K562 (cell line): ENCODE measurements at regions not wholly inside any gene's neighbourhood (a gene's known extent, or its start where the extent isn't known, plus 50 kb on each side); places are given as distances from the start of the nearest gene placed in this dataset.

Experiments
- ATAC-seq: fragments of 200-7000 bp; cut with Tn5 transposase; 3 replicates; pipeline ENCODE4 v1.9.1; 2020; ENCODE audit warnings: moderate library complexity
- BruUV-seq: library from RNA; stranded (reverse); fragments of 400-500 nt; replicated peaks from 2 replicates; lab custom pipeline; 2021; lab: Mats Ljungman, UMichigan
- CTCF ChIA-PET: fragments of 300-600 bp; formaldehyde crosslinking; extraction: SDS; loops from one replicate; lab custom pipeline; 2021; ENCODE audit warnings: low intra/inter-chr PET ratio; lab: Yijun Ruan, JAX
- POLR2A ChIA-PET: fragments of 300-600, 350-650 bp; sonication (Branson Sonifier 250); formaldehyde crosslinking; extraction: SDS; loops from one replicate; lab custom pipeline; 2021; ENCODE audit warnings: antibody characterized with exemption, inconsistent platforms; lab: Yijun Ruan, JAX
- DNase-seq, 4 experiments: peaks; one replicate each; pipeline versions ENCODE4 v3.0.0 to v3.0.0-alpha.2; 2011 to 2018; ENCODE audit warnings: low spot score in 3 of 4, mixed read lengths in 3 of 4; ENCODE audit errors: extremely low read depth in 1 of 4
- FAIRE-seq: peaks from 2 replicates; lab custom pipeline; 2011; peaks lifted over from hg19 to GRCh38; lab: Jason Lieb, UNC
- H2AFZ ChIP-seq: 2 replicates; pipeline ENCODE4 v1.6.0; 2011; ENCODE audit warnings: low read depth, low read length, control low read depth, inconsistent platforms
- H3K27ac ChIP-seq: fragments of 200-600 bp; 3 replicates; pipeline ENCODE4 v1.8.0; 2011; ENCODE audit warnings: low read depth, mild to moderate bottlenecking, control low read depth, inconsistent platforms, low read length, moderate library complexity, mixed read lengths; ENCODE audit errors: extremely low read depth
- H3K27me3 ChIP-seq, 2 experiments: fragments of 300-600 bp in 1 of 2; 2 replicates in 1 of 2; 3 replicates in 1 of 2; pipeline versions ENCODE4 v1.6.0 to v1.8.0; 2011; ENCODE audit warnings: inconsistent platforms in 2 of 2, low read length in 2 of 2, mild to moderate bottlenecking in 1 of 2, mixed read lengths in 1 of 2, moderate library complexity in 1 of 2; ENCODE audit not compliant: control insufficient read depth in 2 of 2, insufficient read depth in 2 of 2
- H3K36me3 ChIP-seq: fragments of 300-600 bp; 3 replicates; pipeline ENCODE4 v1.8.0; 2011; ENCODE audit warnings: mild to moderate bottlenecking, low read length, inconsistent platforms; ENCODE audit not compliant: control insufficient read depth, insufficient read depth
- H3K4me1 ChIP-seq, 2 experiments: fragments of 200-600 bp in 1 of 2; replicated peaks in 1 of 2; 2 replicates in 1 of 2; 3 replicates in 1 of 2; pipeline versions ENCODE4 v1.5.1 to v1.8.0; 2011; ENCODE audit warnings: inconsistent platforms in 2 of 2, low read length in 2 of 2, mild to moderate bottlenecking in 1 of 2, mixed read lengths in 1 of 2, moderate library complexity in 1 of 2; ENCODE audit not compliant: control insufficient read depth in 2 of 2, insufficient read depth in 2 of 2
- H3K4me2 ChIP-seq: 2 replicates; pipeline ENCODE4 v1.6.1; 2011; ENCODE audit warnings: low read length, control low read depth, inconsistent platforms, mixed read lengths; ENCODE audit not compliant: insufficient read depth
- H3K4me3 ChIP-seq: fragments of 200-600 bp; sonication (generic), shearing (Covaris generic); 2 replicates; pipeline ENCODE4 v1.5.1; 2016; ENCODE audit warnings: control low read depth, inconsistent platforms
- H3K79me2 ChIP-seq: fragments of 200-600 bp; 3 replicates; pipeline ENCODE4 v1.8.0; 2011; ENCODE audit warnings: low read length, inconsistent platforms; ENCODE audit not compliant: control insufficient read depth, insufficient read depth
- H3K9ac ChIP-seq, 2 experiments: 2 replicates each; pipeline versions ENCODE4 v1.6.0 to v1.6.1; 2011; ENCODE audit warnings: low read depth in 2 of 2, low read length in 2 of 2, control low read depth in 1 of 2, inconsistent platforms in 1 of 2, mild to moderate bottlenecking in 1 of 2, mixed read lengths in 1 of 2; ENCODE audit not compliant: insufficient read depth in 1 of 2
- H3K9me1 ChIP-seq: one replicate; pipeline ENCODE4 v1.6.0; 2011; ENCODE audit warnings: inconsistent platforms, mild to moderate bottlenecking, low read length, moderate library complexity; ENCODE audit not compliant: control insufficient read depth, insufficient read depth
- H3K9me3 ChIP-seq: replicated peaks from 2 replicates; pipeline ENCODE4 v1.5.1; 2011; ENCODE audit warnings: low read depth, low read length, inconsistent platforms; ENCODE audit not compliant: control insufficient read depth, insufficient read depth
- H4K20me1 ChIP-seq: replicated peaks from 2 replicates; pipeline ENCODE4 v1.6.1; 2011; ENCODE audit warnings: low read length, inconsistent platforms, mixed read lengths; ENCODE audit not compliant: control insufficient read depth, insufficient read depth
- CHD1 ChIP-seq: fragments of 200-600 bp; sonication (generic); IDR thresholded peaks from one replicate; pipeline ENCODE4 v1.6.1; 2012; ENCODE audit warnings: mild to moderate bottlenecking, moderate library complexity, low read length, inconsistent platforms
- E4F1 ChIP-seq: fragments of 250-450 bp; sonication (Bioruptor Pico); IDR thresholded peaks from 2 replicates; pipeline ENCODE4 v1.5.0; 2021; ENCODE audit warnings: mild to moderate bottlenecking, borderline replicate concordance
- FUS ChIP-seq: fragments of 200-400 bp; formaldehyde crosslinking; optimal IDR thresholded peaks from 2 replicates; pipeline ENCODE3; 2017; ENCODE audit warnings: low read depth, low read length
- HSF4 ChIP-seq: fragments of 250-450 bp; sonication (Bioruptor Pico); IDR thresholded peaks from 2 replicates; pipeline ENCODE4 v2.1.2; 2022; ENCODE audit warnings: mild to moderate bottlenecking, moderate library complexity, borderline replicate concordance
- MXI1 ChIP-seq: IDR thresholded peaks from 2 replicates; pipeline ENCODE4 v1.6.1; 2011; ENCODE audit warnings: low read depth, mild to moderate bottlenecking, improper control_type of control experiment, low read length
- NCOA6 ChIP-seq: fragments of 450-650 bp; IDR thresholded peaks from 2 replicates; pipeline ENCODE4 v1.6.1; 2017; ENCODE audit warnings: mild to moderate bottlenecking
- POLR3G ChIP-seq: IDR thresholded peaks from 2 replicates; pipeline ENCODE4 v1.6.1; 2011; ENCODE audit not compliant: insufficient read length, insufficient replicate concordance; ENCODE audit errors: extremely low read depth
- SNRNP70 ChIP-seq: fragments of 200-400 bp; formaldehyde crosslinking; optimal IDR thresholded peaks from 2 replicates; pipeline ENCODE3; 2017; ENCODE audit warnings: low read depth, low read length
- TEAD4 ChIP-seq, 2 experiments: sonication (generic) in 1 of 2; formaldehyde crosslinking in 1 of 2; IDR thresholded peaks; 2 replicates each; pipeline versions ENCODE4 v1.6.1 to v1.8.0; 2012 to 2022; ENCODE audit warnings: borderline replicate concordance in 1 of 2, inconsistent platforms in 1 of 2, low read length in 1 of 2, mild to moderate bottlenecking in 1 of 2, missing genetic modification reagents in 1 of 2
- TFAM ChIP-seq: fragments of 250-450 bp; sonication (Bioruptor Pico); conservative IDR thresholded peaks from 2 replicates; pipeline ENCODE4 v1.5.0; 2021; ENCODE audit warnings: mild to moderate bottlenecking, moderate library complexity
- TFE3 ChIP-seq: fragments of 450-650 bp; formaldehyde crosslinking; IDR thresholded peaks from 2 replicates; pipeline ENCODE4 v1.4.0; 2020; ENCODE audit warnings: mild to moderate bottlenecking, mixed read lengths
- ZBTB49 ChIP-seq: sonication (generic); formaldehyde crosslinking; IDR thresholded peaks from 2 replicates; pipeline ENCODE4 v1.8.0; 2022; ENCODE audit warnings: missing genetic modification reagents, mild to moderate bottlenecking, borderline replicate concordance
- ZNF175 ChIP-seq: fragments of 200-800 bp; sonication (Bioruptor generic); IDR thresholded peaks from 2 replicates; pipeline ENCODE4 v1.6.1; 2016; ENCODE audit warnings: low read depth, mild to moderate bottlenecking, missing genetic modification characterization, missing compliant biosample characterization
- WGBS: fragments of 100-300 bp; shearing (Covaris generic); methylation state at CpG from one replicate; pipeline ENCODE4 v1.1.6; 2016; ENCODE audit warnings: low coverage, mixed read lengths; ENCODE audit not compliant: insufficient coverage; ENCODE audit errors: missing lambda C conversion rate; 5-methylcytosine and 5-hydroxymethylcytosine counted together
- in situ Hi-C: fragments of 300-500 bp; cut with MboI; formaldehyde crosslinking; loops from 4 replicates; pipeline ENCODE4 v1.15.0; 2018; ENCODE audit warnings: inconsistent platforms, mixed read lengths
- intact Hi-C: fragments of 100-400 bp; cut with micrococcal nuclease; formaldehyde crosslinking; loops from 2 replicates; pipeline ENCODE4 v1.14.2; 2022

- no peak for TF ChIP-seq ZBTB49 (CRISPR knock-in tag)
- no peak for TF ChIP-seq SNRNP70
- TF ChIP-seq POLR3G, result no peak
Observed at GRCh38 chr3:43893727-43894126, 203.0 kb downstream of the ABHD5 start (continued).

GRCh38 chr3:43894176-43895049 lies 203.7 kb downstream of the ABHD5 start:
- ChIA-PET CTCF (no interaction called here), POLR2A (no interaction called here)
- Histone ChIP-seq H3K4me3 (peak overlapping the region; percentile 27; the same call in 1 of the 2 replicates), H3K4me2 (peak overlapping the region; percentile 55), H4K20me1 (no peaks in the 10 kb centered on the region), H3K9ac (peak overlapping the region in 1 of 2 experiments; percentile 76; a peak in 2 of 4 replicates), H3K36me3 (no peaks in the 10 kb centered on the region), H3K79me2 (no peaks in the 10 kb centered on the region), H3K9me3 (no peaks in the 10 kb centered on the region), H3K27ac (no peak overlapping the region), H2AFZ (peak overlapping the region; percentile 81), H3K4me1 (peaks cover 0 to 11% of the 10 kb centered on the region in 2 experiments; a peak in 2 of 5 replicates), H3K27me3 (peaks cover 18 to 42% of the 10 kb centered on the region in 2 experiments), H3K9me1 (no peaks in the 10 kb centered on the region)
- WGBS, result 27% methylated on average over 62 of the region's 63 CpGs
- no TSS peak for BruUV-seq
- in situ Hi-C loops (no loop called here), intact Hi-C loops (no loop called here)
- FAIRE-seq (no peak), DNase-seq (peak; percentile 50 to 71 (median 59)), ATAC-seq (peak; percentile 79)
- no peak for TF ChIP-seq FUS
- no peak for TF ChIP-seq TFAM (CRISPR knock-in tag)
- TF ChIP-seq CHD1, result no peak
- TF ChIP-seq MXI1, result no peak
- TF ChIP-seq TFE3 (CRISPR knock-in tag), result no peak
- TF ChIP-seq HSF4 (CRISPR knock-in tag), result no peak
- no peak for TF ChIP-seq ZNF175
- no peak for TF ChIP-seq TEAD4 (IDR thresholded peaks at IDR 0.05; ENCODE audit: low read length)
- 0 out of 2 replicates have a peak, but pooled peaks have one; percentile 79 for TF ChIP-seq TEAD4 (CRISPR knock-in tag; IDR thresholded peaks at IDR 0.05; ENCODE audit: borderline replicate concordance)
- no peak for TF ChIP-seq E4F1 (CRISPR knock-in tag)
- TF ChIP-seq NCOA6, result no peak
